IMR-90 (cell line): ENCODE measurements at regions not wholly inside any gene's neighbourhood (a gene's known extent, or its start where the extent isn't known, plus 50 kb on each side); places are given as distances from the start of the nearest gene placed in this dataset.

Experiments used
- ATAC-seq: fragments of 200-7000 bp; cut with Tn5 transposase; 2 replicates; pipeline ENCODE4 v1.9.1; 2020; ENCODE audit warnings: low read depth, mild to moderate bottlenecking, moderate library complexity
- BruUV-seq: library from RNA; stranded (reverse); fragments of 400-500 nt; replicated peaks from 2 replicates; lab custom pipeline; 2021; lab: Mats Ljungman, UMichigan
- CTCF ChIA-PET: fragments of 300-600 bp; formaldehyde crosslinking; extraction: SDS; loops from one replicate; lab custom pipeline; 2021; ENCODE audit warnings: antibody characterized with exemption; lab: Yijun Ruan, JAX
- POLR2A ChIA-PET: fragments of 300-600 bp; sonication (Branson Sonifier 250); formaldehyde crosslinking; loops from one replicate; lab custom pipeline; 2022; ENCODE audit warnings: antibody characterized with exemption; ENCODE audit not compliant: unreplicated experiment; lab: Charles Lee
- DNase-seq: peaks from one replicate; pipeline ENCODE4 v3.0.0; 2013
- H2AFZ ChIP-seq: replicated peaks from 2 replicates; pipeline ENCODE3; 2013; ENCODE audit warnings: low read length, mild to moderate bottlenecking; ENCODE audit not compliant: poor library complexity
- H2AK5ac ChIP-seq: 2 replicates; pipeline ENCODE4 v1.6.1; 2013; ENCODE audit warnings: low read depth, low read length, inconsistent platforms
- H2AK9ac ChIP-seq: replicated peaks from 2 replicates; pipeline ENCODE3; 2013; ENCODE audit warnings: mild to moderate bottlenecking, low read depth, low read length, moderate library complexity; ENCODE audit not compliant: poor library complexity
- H2BK120ac ChIP-seq: 2 replicates; pipeline ENCODE4 v1.6.1; 2013; ENCODE audit warnings: low read depth, low read length, inconsistent platforms
- H2BK15ac ChIP-seq: 3 replicates; pipeline ENCODE4 v1.6.1; 2013; ENCODE audit warnings: low read depth, low read length, inconsistent platforms
- H2BK20ac ChIP-seq: 2 replicates; pipeline ENCODE4 v1.6.1; 2013; ENCODE audit warnings: low read depth, mild to moderate bottlenecking, inconsistent platforms, low read length, moderate library complexity
- H2BK5ac ChIP-seq: 2 replicates; pipeline ENCODE4 v1.6.1; 2013; ENCODE audit warnings: mild to moderate bottlenecking, low read depth, low read length, inconsistent platforms; ENCODE audit not compliant: poor library complexity, severe bottlenecking
- H3K14ac ChIP-seq: replicated peaks from 2 replicates; pipeline ENCODE4 v1.6.1; 2013; ENCODE audit warnings: low read depth, low read length, inconsistent platforms
- H3K18ac ChIP-seq: 2 replicates; pipeline ENCODE4 v1.6.1; 2013; ENCODE audit warnings: low read depth, low read length, control low read depth
- H3K23ac ChIP-seq: 2 replicates; pipeline ENCODE4 v1.6.1; 2013; ENCODE audit warnings: low read depth, low read length, inconsistent platforms
- H3K27ac ChIP-seq: 2 replicates; pipeline ENCODE4 v1.5.1; 2013; ENCODE audit warnings: mild to moderate bottlenecking, control low read depth, low read length; ENCODE audit not compliant: insufficient read depth
- H3K27me3 ChIP-seq: 2 replicates; pipeline ENCODE4 v1.6.1; 2013; ENCODE audit warnings: low read length; ENCODE audit not compliant: control insufficient read depth, insufficient read depth
- H3K36me3 ChIP-seq: 2 replicates; pipeline ENCODE4 v1.6.1; 2013; ENCODE audit warnings: low read length, mixed read lengths; ENCODE audit not compliant: control insufficient read depth, insufficient read depth
- H3K4ac ChIP-seq: 2 replicates; pipeline ENCODE4 v1.6.1; 2013; ENCODE audit warnings: low read depth, low read length, inconsistent platforms
- H3K4me1 ChIP-seq: 2 replicates; pipeline ENCODE4 v1.6.1; 2013; ENCODE audit warnings: low read length, mixed read lengths; ENCODE audit not compliant: control insufficient read depth, insufficient read depth
- H3K4me2 ChIP-seq: 2 replicates; pipeline ENCODE4 v1.6.1; 2013; ENCODE audit warnings: low read depth, mild to moderate bottlenecking, control low read depth, low read length, moderate library complexity
- H3K4me3 ChIP-seq: 2 replicates; pipeline ENCODE4 v1.5.1; 2013; ENCODE audit warnings: low read depth, mild to moderate bottlenecking, control low read depth, low read length, moderate library complexity; ENCODE audit not compliant: insufficient read depth
- H3K56ac ChIP-seq: 2 replicates; pipeline ENCODE4 v1.6.1; 2013; ENCODE audit warnings: low read length, inconsistent platforms; ENCODE audit not compliant: insufficient read depth; ENCODE audit errors: extremely low read depth
- H3K79me1 ChIP-seq, 2 experiments: 2 replicates each; pipeline ENCODE4 v1.6.1; 2013; ENCODE audit warnings: low read length in 2 of 2, inconsistent platforms in 1 of 2, low read depth in 1 of 2
- H3K9ac ChIP-seq: 2 replicates; pipeline ENCODE4 v1.6.1; 2013; ENCODE audit warnings: low read depth, low read length, control low read depth
- H3K9me1 ChIP-seq: 2 replicates; pipeline ENCODE4 v1.6.1; 2013; ENCODE audit warnings: low read length, inconsistent platforms; ENCODE audit not compliant: insufficient read depth
- H3K9me3 ChIP-seq: 2 replicates; pipeline ENCODE4 v1.6.1; 2013; ENCODE audit warnings: low read length; ENCODE audit not compliant: control insufficient read depth, insufficient read depth
- H4K20me1 ChIP-seq: 2 replicates; pipeline ENCODE4 v1.6.1; 2013; ENCODE audit warnings: low read length, inconsistent platforms; ENCODE audit not compliant: insufficient read depth
- H4K5ac ChIP-seq: 2 replicates; pipeline ENCODE4 v1.6.1; 2013; ENCODE audit warnings: mild to moderate bottlenecking, low read depth, low read length, control low read depth
- H4K8ac ChIP-seq, 2 experiments: 2 replicates each; pipeline ENCODE4 v1.6.1; 2013; ENCODE audit warnings: low read depth in 2 of 2, low read length in 2 of 2, control low read depth in 1 of 2, inconsistent platforms in 1 of 2
- H4K91ac ChIP-seq: 2 replicates; pipeline ENCODE4 v1.6.1; 2013; ENCODE audit warnings: low read depth, low read length, inconsistent platforms; ENCODE audit not compliant: insufficient read depth
- BHLHE40 ChIP-seq: fragments of 150-350 bp; IDR thresholded peaks from 2 replicates; pipeline ENCODE4 v1.6.1; 2016; ENCODE audit warnings: mild to moderate bottlenecking, low read depth, low read length
- CEBPB ChIP-seq: IDR thresholded peaks from 2 replicates; pipeline ENCODE4 v1.6.1; 2012; ENCODE audit warnings: low read depth, low read length, improper control_type of control experiment
- CHD1 ChIP-seq: IDR thresholded peaks from 2 replicates; pipeline ENCODE4 v1.6.1; 2012; ENCODE audit warnings: low read depth, low read length, improper control_type of control experiment
- FOS ChIP-seq: fragments of 150-350 bp; IDR thresholded peaks from 2 replicates; pipeline ENCODE4 v1.6.1; 2016; ENCODE audit warnings: low read depth, low read length
- MAZ ChIP-seq: IDR thresholded peaks from 2 replicates; pipeline ENCODE4 v1.6.1; 2012; ENCODE audit warnings: low read depth, mild to moderate bottlenecking, low read length, improper control_type of control experiment, moderate library complexity, borderline replicate concordance
- MXI1 ChIP-seq: IDR thresholded peaks from 2 replicates; pipeline ENCODE4 v1.6.1; 2012; ENCODE audit warnings: low read depth, mild to moderate bottlenecking, low read length, moderate library complexity, borderline replicate concordance
- NFE2L2 ChIP-seq: fragments of 150-350 bp; IDR thresholded peaks from 2 replicates; pipeline ENCODE4 v1.6.1; 2016; ENCODE audit warnings: low read depth, mild to moderate bottlenecking, low read length
- POLR2A ChIP-seq: IDR thresholded peaks from 2 replicates; pipeline ENCODE4 v1.6.1; 2012; ENCODE audit warnings: mild to moderate bottlenecking, low read depth, low read length
- RAD21 ChIP-seq: IDR thresholded peaks from 2 replicates; pipeline ENCODE4 v1.6.1; 2012; ENCODE audit warnings: low read length, improper control_type of control experiment
- RCOR1 ChIP-seq: IDR thresholded peaks from 2 replicates; pipeline ENCODE4 v1.6.1; 2012; ENCODE audit warnings: mild to moderate bottlenecking, low read length, improper control_type of control experiment; ENCODE audit not compliant: insufficient replicate concordance
- RFX5 ChIP-seq: IDR thresholded peaks from 2 replicates; pipeline ENCODE4 v1.8.0; 2012; ENCODE audit warnings: low read depth, mild to moderate bottlenecking, low read length, moderate library complexity
- SMC3 ChIP-seq: fragments of 150-350 bp; IDR thresholded peaks from 2 replicates; pipeline ENCODE4 v1.6.1; 2016; ENCODE audit warnings: low read depth, mild to moderate bottlenecking, antibody characterized with exemption, low read length, moderate library complexity
- WGBS, 2 experiments: methylation state at CpG; one replicate each; pipeline versions ENCODE4 v1.1.5 to v1.1.7; 2013; ENCODE audit warnings: missing lambda C conversion rate in 2 of 2; ENCODE audit not compliant: insufficient read length in 1 of 2; ENCODE audit errors: extremely low coverage in 2 of 2; 5-methylcytosine and 5-hydroxymethylcytosine counted together
- dilution Hi-C: fragments of 300-500 bp; cut with HindIII; formaldehyde crosslinking; loops from one replicate; pipeline ENCODE4 v1.14.3; 2018; ENCODE audit warnings: low sequenced_read_pairs; ENCODE audit not compliant: unreplicated experiment
- in situ Hi-C: fragments of 300-500 bp; cut with MboI; formaldehyde crosslinking; loops from 3 replicates; pipeline ENCODE4 v1.14.3; 2019; ENCODE audit warnings: low sequenced_read_pairs, inconsistent platforms, mixed read lengths
- intact Hi-C: fragments of 100-400 bp; cut with micrococcal nuclease; formaldehyde crosslinking; loops from 2 replicates; pipeline ENCODE4 v1.10.0; 2022
- TF ChIP-seq, protein P1 (sequence below): fragments of 150-350 bp; IDR thresholded peaks from 2 replicates; pipeline ENCODE4 v1.6.1; 2017; ENCODE audit warnings: mild to moderate bottlenecking, antibody characterized with exemption, low read length, low read depth
- TF ChIP-seq, protein P2 (sequence below): fragments of 150-350 bp; IDR thresholded peaks from 2 replicates; pipeline ENCODE4 v1.6.1; 2016; ENCODE audit warnings: low read depth, mild to moderate bottlenecking, low read length, moderate library complexity, borderline replicate concordance
- TF ChIP-seq, protein P3 (sequence below): conservative IDR thresholded peaks from 2 replicates; pipeline ENCODE4 v1.5.1; 2012; ENCODE audit warnings: mild to moderate bottlenecking, low read depth, low read length, improper control_type of control experiment

DNA sequence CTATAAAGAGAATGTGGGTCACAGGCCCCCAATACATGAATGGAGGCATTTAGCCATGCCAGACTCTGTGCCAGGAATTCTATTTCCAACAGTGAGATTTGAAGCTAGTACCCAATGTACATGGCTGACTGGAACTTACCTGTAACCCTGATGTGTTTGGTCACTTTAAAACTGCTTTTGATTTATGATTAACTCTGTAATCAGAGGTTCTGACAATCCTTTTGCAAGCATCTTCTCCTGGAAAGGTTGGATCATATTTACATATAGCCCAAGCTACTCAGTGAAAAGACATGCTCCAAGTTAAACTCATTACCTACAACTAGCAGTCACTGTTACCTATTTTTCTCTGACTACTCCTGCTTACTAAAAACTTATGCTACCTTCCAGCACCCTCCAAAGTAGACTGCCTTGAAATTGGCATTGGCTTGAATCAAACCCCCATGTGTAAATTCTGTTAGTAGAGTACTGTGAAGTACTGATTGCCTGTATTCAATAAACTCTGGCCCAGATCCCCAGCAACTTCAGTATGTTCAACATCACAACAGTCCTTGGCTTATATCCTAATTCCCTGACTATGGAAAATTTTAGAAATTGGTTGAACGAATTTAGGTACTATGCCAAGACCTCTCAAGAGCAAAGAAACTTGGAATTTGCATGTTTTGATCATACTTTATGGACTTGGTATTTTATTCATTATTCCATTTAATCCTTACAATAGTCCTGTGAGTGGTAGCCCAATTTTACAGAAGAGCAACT lies 665.6 kb upstream of the NECTIN3 start:
- no peak overlapping the region for H2AK9ac ChIP-seq
- ChIA-PET POLR2A (no interaction called here), CTCF (interaction anchor here (0.6 kb wide), 1 partner anchor 162 kb away, joined by 3 read pairs; no protein-coding TSS in a partner anchor)
- intact Hi-C loops (no loop called here), dilution Hi-C loops (no loop called here), in situ Hi-C loops (no loop called here)
- no peak overlapping the region for H3K4me3 ChIP-seq
- H2BK120ac ChIP-seq, result peak overlapping the region; percentile 18; the same call in 1 of the 2 replicates
- H2BK20ac ChIP-seq, result no peak overlapping the region
- H3K27me3 ChIP-seq, result no peaks in the 10 kb centered on the region
- ATAC-seq (no peak), DNase-seq (no peak)
- no peaks in the 10 kb centered on the region for H3K4me1 ChIP-seq
- H4K8ac ChIP-seq, result no peak overlapping the region; a peak in 1 of 4 replicates
- H4K91ac ChIP-seq, result no peak overlapping the region
- no peak overlapping the region for H3K14ac ChIP-seq
- no peak overlapping the region for H3K9ac ChIP-seq
- H2AFZ ChIP-seq, result no peak overlapping the region
- peaks cover under 1% of the 10 kb centered on the region; the same call in 1 of the 2 replicates for H3K9me3 ChIP-seq
- BruUV-seq, result no TSS peak
- no peaks in the 10 kb centered on the region for H3K9me1 ChIP-seq
- no peak overlapping the region for H3K4me2 ChIP-seq
- no peak overlapping the region for H3K56ac ChIP-seq
- H3K18ac ChIP-seq, result peak overlapping the region; percentile 44; the same call in 1 of the 2 replicates
- H3K23ac ChIP-seq, result no peak overlapping the region
- H3K4ac ChIP-seq, result no peak overlapping the region; the same call in 1 of the 2 replicates
- H2AK5ac ChIP-seq, result no peak overlapping the region
- H4K5ac ChIP-seq, result no peak overlapping the region
- no CpG with 5 or more reads among the region's 1 CpG for WGBS, 2 experiments
- no peaks in the 10 kb centered on the region for H3K79me1 ChIP-seq
- H3K36me3 ChIP-seq, result no peaks in the 10 kb centered on the region
- H4K20me1 ChIP-seq, result no peaks in the 10 kb centered on the region
- H3K27ac ChIP-seq, result no peak overlapping the region
- no peak overlapping the region for H2BK5ac ChIP-seq
- H2BK15ac ChIP-seq, result peak overlapping the region; percentile 74; the same call in 1 of the 3 replicates
- TF ChIP-seq SMC3 (no peak), BHLHE40 (no peak), CHD1 (no peak), RAD21 (no peak), FOS (no peak), POLR2A (no peak), MXI1 (no peak), MAZ (no peak), CEBPB (no peak), RCOR1 (no peak), NFE2L2 (no peak), RFX5 (no peak)
- TF ChIP-seq, protein P1, sequence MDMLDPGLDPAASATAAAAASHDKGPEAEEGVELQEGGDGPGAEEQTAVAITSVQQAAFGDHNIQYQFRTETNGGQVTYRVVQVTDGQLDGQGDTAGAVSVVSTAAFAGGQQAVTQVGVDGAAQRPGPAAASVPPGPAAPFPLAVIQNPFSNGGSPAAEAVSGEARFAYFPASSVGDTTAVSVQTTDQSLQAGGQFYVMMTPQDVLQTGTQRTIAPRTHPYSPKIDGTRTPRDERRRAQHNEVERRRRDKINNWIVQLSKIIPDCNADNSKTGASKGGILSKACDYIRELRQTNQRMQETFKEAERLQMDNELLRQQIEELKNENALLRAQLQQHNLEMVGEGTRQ, result no peak
- TF ChIP-seq, protein P2, sequence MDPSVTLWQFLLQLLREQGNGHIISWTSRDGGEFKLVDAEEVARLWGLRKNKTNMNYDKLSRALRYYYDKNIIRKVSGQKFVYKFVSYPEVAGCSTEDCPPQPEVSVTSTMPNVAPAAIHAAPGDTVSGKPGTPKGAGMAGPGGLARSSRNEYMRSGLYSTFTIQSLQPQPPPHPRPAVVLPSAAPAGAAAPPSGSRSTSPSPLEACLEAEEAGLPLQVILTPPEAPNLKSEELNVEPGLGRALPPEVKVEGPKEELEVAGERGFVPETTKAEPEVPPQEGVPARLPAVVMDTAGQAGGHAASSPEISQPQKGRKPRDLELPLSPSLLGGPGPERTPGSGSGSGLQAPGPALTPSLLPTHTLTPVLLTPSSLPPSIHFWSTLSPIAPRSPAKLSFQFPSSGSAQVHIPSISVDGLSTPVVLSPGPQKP, result no peak
- TF ChIP-seq, protein P3, sequence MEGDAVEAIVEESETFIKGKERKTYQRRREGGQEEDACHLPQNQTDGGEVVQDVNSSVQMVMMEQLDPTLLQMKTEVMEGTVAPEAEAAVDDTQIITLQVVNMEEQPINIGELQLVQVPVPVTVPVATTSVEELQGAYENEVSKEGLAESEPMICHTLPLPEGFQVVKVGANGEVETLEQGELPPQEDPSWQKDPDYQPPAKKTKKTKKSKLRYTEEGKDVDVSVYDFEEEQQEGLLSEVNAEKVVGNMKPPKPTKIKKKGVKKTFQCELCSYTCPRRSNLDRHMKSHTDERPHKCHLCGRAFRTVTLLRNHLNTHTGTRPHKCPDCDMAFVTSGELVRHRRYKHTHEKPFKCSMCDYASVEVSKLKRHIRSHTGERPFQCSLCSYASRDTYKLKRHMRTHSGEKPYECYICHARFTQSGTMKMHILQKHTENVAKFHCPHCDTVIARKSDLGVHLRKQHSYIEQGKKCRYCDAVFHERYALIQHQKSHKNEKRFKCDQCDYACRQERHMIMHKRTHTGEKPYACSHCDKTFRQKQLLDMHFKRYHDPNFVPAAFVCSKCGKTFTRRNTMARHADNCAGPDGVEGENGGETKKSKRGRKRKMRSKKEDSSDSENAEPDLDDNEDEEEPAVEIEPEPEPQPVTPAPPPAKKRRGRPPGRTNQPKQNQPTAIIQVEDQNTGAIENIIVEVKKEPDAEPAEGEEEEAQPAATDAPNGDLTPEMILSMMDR, result no peak
